GM12873 (cell line): ENCODE measurements at regions not wholly inside any gene's neighbourhood (a gene's known extent, or its start where the extent isn't known, plus 50 kb on each side); places are given as distances from the start of the nearest gene placed in this dataset.

ENCODE experiments used
- TF ChIP-seq, protein P1 (sequence below): IDR thresholded peaks from 2 replicates; pipeline ENCODE4 v1.5.1; 2012; ENCODE audit warnings: low read depth, mild to moderate bottlenecking, moderate library complexity, low read length, control low read depth; ENCODE audit not compliant: insufficient read depth; ENCODE audit errors: missing control alignments

DNA sequence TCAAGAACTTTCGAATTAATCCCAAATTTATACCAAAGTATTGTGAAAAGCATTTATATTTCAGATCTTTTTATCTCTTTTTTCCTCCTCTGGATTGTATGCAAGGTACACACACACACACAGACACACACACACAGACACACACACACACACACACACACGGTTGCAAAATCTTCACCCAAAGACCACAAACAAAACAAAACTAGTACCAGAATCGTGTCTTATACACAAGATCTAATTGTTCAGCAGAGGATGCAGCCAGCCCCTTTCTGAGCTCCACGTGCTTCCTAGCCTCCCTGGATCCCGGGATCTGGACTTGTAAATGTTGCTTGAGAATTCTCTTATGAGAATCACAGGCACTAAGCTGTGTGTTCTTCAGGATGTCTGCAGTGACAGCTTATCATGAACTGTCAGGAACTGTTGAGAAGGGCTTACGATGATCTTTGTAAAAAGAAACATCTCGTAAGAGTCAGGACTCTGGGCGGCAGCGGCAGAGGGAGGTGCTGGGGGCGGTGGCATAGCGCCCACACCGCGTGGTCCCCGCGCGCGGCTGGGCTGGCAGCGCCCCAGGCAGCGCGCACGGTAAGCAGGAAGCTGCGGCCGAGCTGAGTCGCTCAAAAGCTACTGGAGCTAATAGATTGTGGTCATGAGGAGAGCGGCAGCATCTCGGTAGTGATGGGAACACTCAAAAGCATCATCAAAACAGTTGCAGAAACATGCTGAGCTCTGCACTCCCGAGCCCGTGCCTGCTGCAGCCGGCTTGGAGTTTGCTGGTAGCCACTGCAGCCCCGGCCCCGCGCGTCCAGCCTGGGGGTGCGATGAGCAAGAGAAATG lies 277.6 kb downstream of the GATA3 start:
- TF ChIP-seq, protein P1, sequence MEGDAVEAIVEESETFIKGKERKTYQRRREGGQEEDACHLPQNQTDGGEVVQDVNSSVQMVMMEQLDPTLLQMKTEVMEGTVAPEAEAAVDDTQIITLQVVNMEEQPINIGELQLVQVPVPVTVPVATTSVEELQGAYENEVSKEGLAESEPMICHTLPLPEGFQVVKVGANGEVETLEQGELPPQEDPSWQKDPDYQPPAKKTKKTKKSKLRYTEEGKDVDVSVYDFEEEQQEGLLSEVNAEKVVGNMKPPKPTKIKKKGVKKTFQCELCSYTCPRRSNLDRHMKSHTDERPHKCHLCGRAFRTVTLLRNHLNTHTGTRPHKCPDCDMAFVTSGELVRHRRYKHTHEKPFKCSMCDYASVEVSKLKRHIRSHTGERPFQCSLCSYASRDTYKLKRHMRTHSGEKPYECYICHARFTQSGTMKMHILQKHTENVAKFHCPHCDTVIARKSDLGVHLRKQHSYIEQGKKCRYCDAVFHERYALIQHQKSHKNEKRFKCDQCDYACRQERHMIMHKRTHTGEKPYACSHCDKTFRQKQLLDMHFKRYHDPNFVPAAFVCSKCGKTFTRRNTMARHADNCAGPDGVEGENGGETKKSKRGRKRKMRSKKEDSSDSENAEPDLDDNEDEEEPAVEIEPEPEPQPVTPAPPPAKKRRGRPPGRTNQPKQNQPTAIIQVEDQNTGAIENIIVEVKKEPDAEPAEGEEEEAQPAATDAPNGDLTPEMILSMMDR, result no peak

DNA sequence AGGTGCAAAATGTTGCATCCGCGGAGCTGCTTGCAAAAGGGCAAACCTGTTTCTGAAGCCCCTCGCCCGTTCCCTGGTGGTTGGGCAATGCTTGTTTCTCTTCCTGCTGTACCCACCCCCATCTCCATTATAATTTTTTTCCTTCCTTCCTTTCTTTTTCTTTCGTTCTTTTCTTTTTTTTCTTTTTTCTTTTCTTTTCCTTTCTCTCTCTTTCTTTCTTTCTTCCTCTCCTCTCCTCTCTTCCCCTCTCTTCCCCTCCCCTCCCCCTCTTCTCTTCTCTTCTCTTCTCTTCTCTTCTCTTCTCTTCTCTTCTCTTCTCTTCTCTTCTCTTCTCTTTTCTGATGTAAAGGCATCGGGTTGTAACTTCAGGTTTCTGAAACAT lies 278.2 kb downstream of the GATA3 start:
- TF ChIP-seq, protein P1, result no peak

DNA sequence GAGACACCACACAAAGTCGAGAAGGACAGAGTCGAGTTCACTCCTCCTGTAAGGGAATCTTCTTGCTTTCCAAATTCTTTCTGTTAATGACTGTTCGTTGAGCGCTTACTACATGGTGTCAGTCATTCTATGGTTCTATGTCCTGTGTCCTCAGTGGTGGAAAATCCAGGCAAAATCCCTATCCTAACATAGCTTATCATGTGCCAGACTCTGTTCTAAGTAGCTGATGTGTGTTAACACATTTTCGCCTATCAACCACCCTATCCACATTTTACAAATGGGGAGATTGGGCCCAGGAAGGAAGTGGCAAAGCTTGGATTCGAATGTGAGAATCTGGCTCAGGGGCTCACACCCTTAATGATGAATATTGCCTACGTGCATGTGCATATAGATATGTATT lies 280.1 kb downstream of the GATA3 start:
- TF ChIP-seq, protein P1, result no peak

DNA sequence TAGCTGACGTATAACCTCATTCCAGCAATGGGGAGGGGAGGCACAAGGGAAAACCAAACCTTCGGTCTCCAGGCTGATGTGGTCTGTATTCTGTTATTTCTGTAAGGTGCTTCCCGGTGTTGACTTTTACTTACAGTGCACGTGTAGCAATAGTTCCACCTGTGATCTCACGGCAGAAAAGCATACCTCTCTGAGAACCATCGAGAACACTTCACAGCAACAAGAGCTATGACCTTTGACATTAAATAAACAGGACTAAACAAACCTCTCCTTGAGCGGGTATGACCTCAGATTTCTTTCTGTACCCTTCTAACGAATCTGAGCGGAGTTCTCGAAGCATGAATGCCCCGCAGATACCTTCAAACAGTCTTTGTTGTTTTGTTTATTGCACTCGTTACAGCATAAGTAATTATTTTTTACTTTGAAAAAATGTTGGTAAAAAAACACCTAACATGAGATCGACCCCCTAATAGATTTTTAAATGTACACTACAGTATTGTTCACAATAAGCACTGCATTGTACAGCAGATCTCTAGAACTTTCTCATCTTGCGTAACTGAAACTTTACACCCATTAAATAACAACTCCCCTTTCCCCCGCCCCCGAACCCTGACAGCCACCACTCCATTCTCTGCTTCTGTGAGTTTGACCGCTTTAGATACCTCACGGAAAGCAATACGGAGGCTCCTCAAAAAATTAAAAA lies 282.3 kb downstream of the GATA3 start:
- TF ChIP-seq, protein P1, result no peak

DNA sequence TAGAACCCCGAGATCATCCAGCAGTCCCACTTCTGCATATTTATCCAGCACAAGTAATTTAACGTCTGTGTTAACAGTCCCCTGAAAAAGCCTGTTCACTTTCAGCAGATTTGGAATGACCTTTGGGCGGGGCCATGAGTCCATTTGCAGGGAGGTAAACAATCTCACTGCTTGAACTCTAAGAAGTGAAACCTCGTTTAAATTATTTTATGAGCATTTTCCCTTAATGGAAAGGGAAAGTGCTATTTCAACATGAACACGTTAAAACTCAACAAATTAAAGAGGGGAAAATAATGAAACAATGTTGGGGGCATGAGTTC lies 282.8 kb downstream of the GATA3 start:
- TF ChIP-seq, protein P1, result no peak

DNA sequence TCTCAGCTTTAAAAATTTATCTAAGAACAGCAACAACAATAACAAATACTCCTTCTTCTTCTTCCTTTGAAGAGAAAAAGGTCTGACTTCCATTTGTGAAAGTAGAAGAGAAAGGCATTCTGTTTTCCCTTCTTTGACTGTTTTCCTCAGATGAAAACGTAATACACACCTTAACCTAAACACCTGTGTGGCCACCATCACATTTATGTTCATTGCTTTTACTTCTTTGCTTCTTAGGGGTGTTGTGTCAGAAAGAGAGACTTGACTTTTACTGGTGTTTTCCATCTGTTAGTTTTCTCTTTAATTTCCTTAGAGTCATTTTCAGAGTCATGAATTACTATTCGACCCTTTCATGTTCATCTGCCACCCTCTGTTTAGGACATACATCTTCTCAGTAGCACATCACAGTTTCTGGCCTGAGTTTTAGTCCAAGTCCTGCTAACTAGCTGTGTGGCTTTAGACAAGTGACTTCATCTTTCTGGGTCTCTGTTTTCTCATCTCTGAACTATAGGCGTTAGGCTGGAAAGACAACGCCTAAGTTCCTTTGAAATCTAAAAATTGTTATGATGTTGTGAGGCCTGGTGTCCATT lies 283.8 kb downstream of the GATA3 start:
- TF ChIP-seq, protein P1, result no peak

DNA sequence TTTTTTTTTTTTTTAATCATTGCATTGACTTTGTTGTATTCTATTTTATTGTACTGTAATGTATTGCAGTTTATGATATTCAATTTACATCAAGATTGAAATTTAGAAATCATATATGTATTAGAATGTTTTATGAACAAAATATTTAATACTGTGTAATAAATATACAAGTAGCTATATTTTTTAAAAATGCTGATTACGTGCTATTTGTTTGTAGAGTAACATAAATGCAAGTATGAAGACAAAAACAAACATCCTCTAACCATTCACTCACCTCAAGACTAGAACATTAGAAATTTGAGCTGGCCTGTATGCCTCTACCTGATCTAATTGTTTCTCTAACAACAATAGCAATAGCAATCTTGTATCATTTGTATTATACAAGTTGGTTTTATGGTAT lies 290.3 kb downstream of the GATA3 start:
- TF ChIP-seq, protein P1, result no peak
